Vagina (tissue), 2 donors: ENCODE measurements at regions not wholly inside any gene's neighbourhood (a gene's known extent, or its start where the extent isn't known, plus 50 kb on each side); places are given as distances from the start of the nearest gene placed in this dataset.
"Not testable (repeated sequence)": the region's sequence is repeated elsewhere in the genome, so short reads cannot be mapped to it uniquely, and the experiment has no call there.

Source experiments
- DNase-seq, 2 donors: peaks; one replicate each; pipeline ENCODE4 v3.0.0-alpha.2; 2017; ENCODE audit errors: extremely low spot score in 2 of 2
- H3K27ac ChIP-seq: fragments of 200-600 bp; sonication (generic); one replicate; pipeline ENCODE4 v1.5.1; 2019
- H3K27me3 ChIP-seq: fragments of 200-600 bp; sonication (generic); one replicate; pipeline ENCODE4 v1.5.1; 2019
- H3K36me3 ChIP-seq, 2 donors: fragments of 200-600 bp; sonication (generic); one replicate each; pipeline ENCODE4 v1.5.1; 2017 to 2019
- H3K4me1 ChIP-seq: fragments of 200-600 bp; sonication (generic); one replicate; pipeline ENCODE4 v1.5.1; 2019
- H3K4me3 ChIP-seq, 2 donors: fragments of 200-600 bp; sonication (generic); 1 replicate in 1 of 2; 2 replicates in 1 of 2; pipeline ENCODE4 v1.5.1; 2016 to 2019
- H3K9me3 ChIP-seq: fragments of 200-600 bp; sonication (generic); one replicate; pipeline ENCODE4 v1.5.1; 2019
- POLR2A ChIP-seq, 2 donors: fragments of 450-650 bp; IDR thresholded peaks; one replicate each; pipeline ENCODE4 v1.6.1; 2017; ENCODE audit warnings: antibody characterized with exemption in 2 of 2, mild to moderate bottlenecking in 2 of 2, moderate library complexity in 2 of 2
- POLR2AphosphoS5 ChIP-seq, 2 donors: sonication (generic); formaldehyde crosslinking; IDR thresholded peaks; one replicate each; pipeline ENCODE4 v1.9.0; 2017; ENCODE audit warnings: antibody characterized with exemption in 2 of 2, mild to moderate bottlenecking in 2 of 2, low read depth in 1 of 2; ENCODE audit not compliant: insufficient read depth in 1 of 2
- intact Hi-C: fragments of 100-400 bp; cut with DNase I; formaldehyde crosslinking; loops from one replicate; pipeline ENCODE4 v1.15.1; 2023
- TF ChIP-seq, protein P1 (sequence below), 3 experiments: fragments of 450-650 bp in 2 of 3; fragments of 200-600 bp in 1 of 3; sonication (generic) in 1 of 3; IDR thresholded peaks; one replicate each; pipeline ENCODE4 v1.5.1; 2017 to 2019; ENCODE audit warnings: antibody characterized with exemption in 3 of 3, mild to moderate bottlenecking in 2 of 3, moderate library complexity in 2 of 3

DNA sequence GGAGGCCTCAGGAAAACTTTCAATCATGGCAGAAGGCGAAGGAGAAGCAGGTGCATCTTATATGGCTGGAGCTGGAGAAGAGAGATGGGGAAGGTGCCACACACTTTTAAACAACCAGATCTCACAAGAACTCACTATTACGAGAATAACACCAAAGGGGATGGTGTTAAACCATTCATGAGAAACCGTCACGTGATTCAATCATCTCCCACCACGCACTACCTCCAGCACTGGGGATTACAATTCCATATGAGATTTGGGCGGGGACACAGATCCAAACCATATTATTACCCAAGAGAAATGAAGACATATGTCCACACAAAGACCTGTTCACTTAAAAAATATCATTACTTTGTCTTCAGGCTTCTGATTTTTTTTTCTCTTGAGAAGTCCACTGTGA is 518.5 kb downstream of the DCDC2C start:
- intact Hi-C loops = no loop called here
- H3K9me3 ChIP-seq = no peaks in the 10 kb centered on the region
- H3K27me3 ChIP-seq = no peaks in the 10 kb centered on the region
- H3K4me1 ChIP-seq = no peaks in the 10 kb centered on the region
- H3K4me3 ChIP-seq = no peak overlapping the region
- no peak for DNase-seq
- TF ChIP-seq POLR2A (IDR thresholded peaks at IDR 0.05) (no peak), POLR2AphosphoS5 (IDR thresholded peaks at IDR 0.05; ENCODE audit: insufficient read depth in 1 of 2, low read depth in 1 of 2) (no peak)
- TF ChIP-seq, protein P1, sequence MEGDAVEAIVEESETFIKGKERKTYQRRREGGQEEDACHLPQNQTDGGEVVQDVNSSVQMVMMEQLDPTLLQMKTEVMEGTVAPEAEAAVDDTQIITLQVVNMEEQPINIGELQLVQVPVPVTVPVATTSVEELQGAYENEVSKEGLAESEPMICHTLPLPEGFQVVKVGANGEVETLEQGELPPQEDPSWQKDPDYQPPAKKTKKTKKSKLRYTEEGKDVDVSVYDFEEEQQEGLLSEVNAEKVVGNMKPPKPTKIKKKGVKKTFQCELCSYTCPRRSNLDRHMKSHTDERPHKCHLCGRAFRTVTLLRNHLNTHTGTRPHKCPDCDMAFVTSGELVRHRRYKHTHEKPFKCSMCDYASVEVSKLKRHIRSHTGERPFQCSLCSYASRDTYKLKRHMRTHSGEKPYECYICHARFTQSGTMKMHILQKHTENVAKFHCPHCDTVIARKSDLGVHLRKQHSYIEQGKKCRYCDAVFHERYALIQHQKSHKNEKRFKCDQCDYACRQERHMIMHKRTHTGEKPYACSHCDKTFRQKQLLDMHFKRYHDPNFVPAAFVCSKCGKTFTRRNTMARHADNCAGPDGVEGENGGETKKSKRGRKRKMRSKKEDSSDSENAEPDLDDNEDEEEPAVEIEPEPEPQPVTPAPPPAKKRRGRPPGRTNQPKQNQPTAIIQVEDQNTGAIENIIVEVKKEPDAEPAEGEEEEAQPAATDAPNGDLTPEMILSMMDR (IDR thresholded peaks at IDR 0.05) = no peak
- no peak overlapping the region for H3K27ac ChIP-seq
- H3K36me3 ChIP-seq = no peaks in the 10 kb centered on the region

GRCh38 chr2:4244422-4244821 is 541.0 kb downstream of the DCDC2C start:
- H3K9me3 ChIP-seq, intact Hi-C loops, H3K27ac ChIP-seq, H3K4me3 ChIP-seq, H3K4me1 ChIP-seq, H3K36me3 ChIP-seq, H3K27me3 ChIP-seq, DNase-seq: not testable (repeated sequence)

GRCh38 chr2:4246364-4247131 is 543.2 kb downstream of the DCDC2C start:
- no peaks in the 10 kb centered on the region for H3K9me3 ChIP-seq
- H3K36me3 ChIP-seq = no peaks in the 10 kb centered on the region
- TF ChIP-seq, protein P1 (IDR thresholded peaks at IDR 0.05) = no peak
- TF ChIP-seq POLR2AphosphoS5 (IDR thresholded peaks at IDR 0.05; ENCODE audit: insufficient read depth in 1 of 2, low read depth in 1 of 2) (no peak), POLR2A (IDR thresholded peaks at IDR 0.05) (no peak)

DNA sequence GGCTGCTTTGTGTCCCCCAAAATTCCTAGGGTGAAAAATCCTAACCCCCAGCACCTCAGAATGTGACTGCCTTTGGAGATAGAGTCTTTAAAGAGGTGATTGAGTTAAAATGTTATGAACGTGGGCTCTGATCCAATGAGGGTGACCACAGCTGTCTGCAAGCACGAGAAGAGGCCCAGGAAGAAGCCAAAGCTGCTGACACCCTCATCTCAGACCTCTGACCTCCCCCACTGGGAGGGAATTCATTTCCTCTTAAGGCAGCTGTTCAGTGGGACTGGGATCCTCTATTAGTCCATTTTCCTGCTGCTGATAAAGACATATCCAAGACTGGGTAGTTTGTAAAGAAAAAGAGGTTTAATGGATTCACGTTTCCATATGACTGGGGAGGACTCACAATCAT is 544.4 kb downstream of the DCDC2C start:
- Histone ChIP-seq H3K4me3 (no peak overlapping the region), H3K27me3 (no peaks in the 10 kb centered on the region), H3K9me3 (no peaks in the 10 kb centered on the region), H3K27ac (no peak overlapping the region), H3K36me3 (no peaks in the 10 kb centered on the region), H3K4me1 (no peaks in the 10 kb centered on the region)
- TF ChIP-seq POLR2AphosphoS5 (IDR thresholded peaks at IDR 0.05; ENCODE audit: insufficient read depth in 1 of 2, low read depth in 1 of 2) = no peak
- TF ChIP-seq, protein P1 (IDR thresholded peaks at IDR 0.05) = no peak
- no peak for TF ChIP-seq POLR2A (IDR thresholded peaks at IDR 0.05)
- intact Hi-C loops = no loop called here
- no peak for DNase-seq

More at GRCh38 chr2:4246364-4247131, 543.2 kb downstream of the DCDC2C start:
- no peaks in the 10 kb centered on the region for H3K4me1 ChIP-seq
- no peak overlapping the region for H3K4me3 ChIP-seq
- intact Hi-C loops = no loop called here
- no peaks in the 10 kb centered on the region for H3K27me3 ChIP-seq
- DNase-seq = no peak
- no peak overlapping the region for H3K27ac ChIP-seq

DNA sequence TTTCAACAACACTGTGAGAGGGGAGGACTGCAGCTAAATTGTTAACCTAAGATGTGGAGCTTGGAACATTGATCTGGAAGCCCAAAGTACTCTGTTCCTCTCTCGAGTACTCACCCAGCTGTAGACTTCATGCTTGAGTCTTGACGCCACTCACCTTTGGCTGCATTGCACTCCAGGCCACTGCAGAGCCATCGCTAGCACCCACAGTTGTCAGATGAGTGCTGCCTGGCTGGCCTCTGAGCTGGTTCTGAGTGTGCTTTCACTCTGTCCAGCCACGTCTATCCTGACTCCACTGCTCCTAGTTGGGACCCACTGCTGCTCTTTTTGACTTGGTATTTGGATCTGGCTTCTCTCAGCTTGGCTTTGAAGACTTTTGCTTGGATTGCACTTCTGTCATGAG is 552.1 kb downstream of the DCDC2C start:
- no peaks in the 10 kb centered on the region for H3K9me3 ChIP-seq
- H3K4me1 ChIP-seq = no peaks in the 10 kb centered on the region
- no peaks in the 10 kb centered on the region for H3K27me3 ChIP-seq
- H3K27ac ChIP-seq = no peak overlapping the region
- intact Hi-C loops = no loop called here
- no peaks in the 10 kb centered on the region for H3K36me3 ChIP-seq
- DNase-seq = no peak
- no peak for TF ChIP-seq POLR2AphosphoS5 (IDR thresholded peaks at IDR 0.05; ENCODE audit: insufficient read depth in 1 of 2, low read depth in 1 of 2)
- TF ChIP-seq, protein P1 (IDR thresholded peaks at IDR 0.05) = no peak
- TF ChIP-seq POLR2A (IDR thresholded peaks at IDR 0.05) = no peak
- H3K4me3 ChIP-seq = no peak overlapping the region
